ENCODE measurements at regions not wholly inside any gene's neighbourhood (a gene's known extent, or its start where the extent isn't known, plus 50 kb on each side); places are given as distances from the start of the nearest gene placed in this dataset.

GRCh38 chr1:221350091-221350490, 391.8 kb downstream of the DUSP10 start:
- no peak for DNase-seq

DNA sequence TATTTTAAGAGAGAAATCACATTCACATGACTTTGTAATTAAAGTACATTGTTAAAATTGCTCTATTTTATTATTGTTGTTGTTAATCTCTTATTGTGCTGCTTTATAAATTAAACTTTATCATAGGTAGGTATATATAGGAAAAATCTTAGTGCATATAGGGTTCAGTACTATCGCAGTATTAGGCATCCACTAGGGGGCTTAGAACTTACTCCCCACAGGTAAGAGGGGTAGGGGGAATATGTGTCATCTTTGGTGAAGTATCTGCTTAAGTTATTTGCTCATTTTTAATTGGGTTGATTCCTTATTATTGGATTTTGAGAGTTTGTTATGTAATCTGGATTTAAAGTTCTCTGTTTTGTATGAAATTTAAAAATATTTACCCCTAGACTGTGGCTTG, 385.2 kb downstream of the DUSP10 start:
- no peak for DNase-seq

DNA sequence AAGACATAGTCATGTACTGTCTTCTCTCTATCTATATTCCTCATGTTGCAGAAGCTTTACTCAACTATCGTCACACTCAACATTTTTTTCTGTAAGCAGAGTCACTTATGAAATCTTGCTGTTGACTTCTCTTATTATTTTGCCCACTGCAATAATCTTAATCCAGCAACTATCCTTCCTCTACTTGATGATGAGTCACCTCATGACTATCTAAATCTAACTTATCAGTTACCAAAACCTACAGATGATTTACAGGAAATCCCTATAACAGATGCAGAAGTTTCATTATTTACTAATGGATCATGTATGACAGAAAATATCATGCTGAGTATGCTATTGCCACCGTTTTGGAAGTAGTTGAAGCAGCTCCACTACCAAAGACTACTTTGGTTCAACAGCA, 378.9 kb downstream of the DUSP10 start:
- no peak for DNase-seq

DNA sequence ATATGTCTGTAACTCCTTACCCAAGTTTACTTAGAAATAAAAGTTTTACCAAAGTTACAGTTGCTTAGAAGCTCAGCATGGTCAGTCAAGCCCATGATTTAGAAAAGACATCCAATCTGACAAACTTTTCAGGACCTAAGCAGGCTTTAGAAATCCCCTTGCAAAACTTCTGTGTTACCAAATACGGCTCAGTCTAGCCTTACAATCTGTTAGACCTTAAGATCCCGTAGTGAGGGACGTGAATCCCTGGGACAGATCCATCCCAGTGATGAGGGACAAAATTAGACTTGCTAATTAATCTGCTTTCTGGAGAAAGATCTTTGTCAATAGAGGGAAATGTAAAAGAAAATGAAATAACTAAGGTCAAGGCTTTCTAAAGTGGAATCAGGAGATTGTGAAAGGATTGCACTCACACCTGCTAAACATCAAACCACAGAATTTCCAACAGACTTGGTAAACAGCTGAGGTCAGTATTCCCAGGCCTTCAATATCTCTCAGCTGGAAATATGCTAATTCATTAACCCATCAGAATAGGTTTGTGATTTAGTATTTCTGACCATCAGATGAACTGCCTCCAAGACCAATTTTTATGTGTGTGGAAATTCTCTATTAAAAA, 375.3 kb downstream of the DUSP10 start:
- no peak for DNase-seq

GRCh38 chr1:221371705-221372104, 370.2 kb downstream of the DUSP10 start:
- no peak for DNase-seq

- no peak for DNase-seq
These were observed 368.1 kb downstream of the DUSP10 start for GRCh38 chr1:221373795-221374194.

GRCh38 chr1:221376286-221376685, 365.6 kb downstream of the DUSP10 start:
- no peak for DNase-seq

- no peak for DNase-seq
These were observed 359.8 kb downstream of the DUSP10 start for GRCh38 chr1:221381910-221382623.

DNA sequence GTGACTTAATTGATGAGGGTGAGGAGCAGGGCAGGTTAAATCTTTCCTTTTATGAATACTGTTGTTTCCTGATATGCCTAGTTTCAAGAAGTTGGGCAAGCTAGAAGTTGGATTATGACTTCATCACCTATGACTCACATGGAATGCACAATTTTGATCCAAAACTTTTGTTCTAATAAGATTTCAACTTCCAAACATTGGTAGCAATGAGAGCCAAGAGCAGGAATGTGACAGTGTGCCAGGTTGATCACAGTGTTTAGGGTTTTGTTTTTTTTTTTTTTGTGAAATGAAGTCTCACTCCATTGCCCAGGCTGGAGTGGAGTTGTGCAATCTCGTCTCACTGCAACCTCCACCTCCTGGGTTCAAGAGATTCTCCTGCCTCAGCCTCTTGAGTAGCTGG, 349.4 kb downstream of the DUSP10 start:
- DNase-seq: no peak

GRCh38 chr1:221394011-221394544, 347.8 kb downstream of the DUSP10 start:
- DNase-seq: no peak

- DNase-seq: no peak
These were observed 345.4 kb downstream of the DUSP10 start for GRCh38 chr1:221396526-221396925.

DNA sequence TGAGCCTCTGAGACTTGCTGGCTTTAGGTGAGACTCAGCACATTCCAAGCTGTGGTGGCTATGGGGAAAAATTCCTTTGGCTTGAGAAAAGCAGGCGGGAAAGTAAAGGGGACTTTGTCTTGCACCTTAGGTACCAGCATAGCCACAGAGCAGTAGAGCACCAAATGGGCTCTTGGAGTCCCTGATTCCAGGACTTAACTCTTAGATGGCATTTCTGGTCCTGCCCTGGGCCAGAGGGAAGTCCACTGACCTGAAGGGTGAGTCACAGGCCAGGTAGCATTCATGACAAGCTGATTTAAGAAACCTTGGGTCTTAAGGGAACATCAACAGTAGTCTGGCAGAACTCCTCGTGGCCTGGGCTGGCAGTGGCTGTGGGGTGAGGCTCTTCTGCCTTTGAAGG, 344.7 kb downstream of the DUSP10 start:
- DNase-seq: no peak

DNA sequence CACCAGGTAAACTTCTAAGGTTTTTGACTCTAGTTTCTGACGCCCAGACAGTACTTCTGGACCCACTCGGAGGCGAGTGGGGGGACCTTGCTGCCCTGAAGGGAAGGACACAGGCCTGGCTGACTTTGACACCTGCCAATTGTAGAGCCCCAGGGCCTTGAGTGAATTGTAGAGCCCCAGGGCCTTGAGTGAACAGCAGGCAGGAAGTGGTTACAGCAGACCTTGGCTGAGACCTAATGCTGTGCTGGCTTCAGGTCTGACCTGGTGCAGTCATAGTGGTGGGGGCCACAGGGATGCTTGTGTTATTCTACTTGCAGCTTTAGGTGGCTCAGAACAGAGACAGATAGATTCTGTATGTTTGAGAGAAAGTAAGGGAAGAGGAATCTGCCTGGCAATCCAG, 344.3 kb downstream of the DUSP10 start:
- no peak for DNase-seq

DNA sequence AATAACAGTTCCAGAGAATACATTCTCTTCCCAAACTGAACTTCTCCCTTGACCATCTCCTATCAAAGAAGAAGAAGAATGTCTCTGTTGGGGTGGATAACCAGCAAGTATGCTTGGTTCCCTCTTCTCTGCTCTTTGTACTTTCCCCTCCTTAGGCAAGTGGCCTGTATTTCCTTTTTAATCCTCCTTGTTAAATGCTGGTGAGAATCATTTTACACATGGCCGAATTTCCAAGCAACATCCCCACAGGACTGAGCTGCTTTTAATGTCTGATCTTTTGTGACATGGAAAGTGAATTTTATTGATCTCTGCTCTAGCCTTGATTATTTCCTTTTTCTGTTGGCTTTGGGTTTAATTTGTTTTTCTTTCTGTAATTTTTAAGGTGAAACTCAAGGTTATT, 336.7 kb downstream of the DUSP10 start:
- DNase-seq: no peak

DNA sequence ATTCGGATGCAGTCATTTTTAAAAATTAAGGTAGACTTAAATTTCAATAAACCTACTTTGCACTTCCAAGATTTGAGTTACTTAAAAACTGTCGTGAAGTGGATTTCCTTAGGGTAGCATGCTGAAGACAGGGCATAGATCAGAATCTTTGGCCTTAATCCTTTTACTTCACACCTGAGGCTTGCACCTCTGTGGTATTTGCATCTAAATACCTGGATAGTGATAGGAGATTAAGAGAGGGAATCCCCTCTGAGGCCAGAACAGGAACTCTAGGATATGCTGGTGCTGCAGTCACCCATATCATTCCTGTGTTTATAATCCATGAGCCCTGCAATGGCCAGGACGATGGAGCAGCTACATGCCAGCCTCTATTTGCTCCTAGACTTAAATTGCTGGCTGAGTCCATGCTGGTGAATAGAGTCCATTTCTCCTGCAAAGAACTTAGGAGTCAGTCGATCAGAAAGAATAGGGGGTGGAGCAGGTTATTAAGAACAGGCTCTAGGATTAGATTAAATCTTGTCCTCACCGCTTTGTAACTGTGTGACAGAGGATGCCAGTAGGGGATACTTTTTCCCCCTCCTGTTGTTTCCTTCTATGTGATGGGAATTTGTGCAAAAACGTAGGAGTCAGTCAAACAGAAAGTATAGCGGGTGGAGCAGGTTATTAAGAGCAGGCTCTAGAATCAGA, 333.6 kb downstream of the DUSP10 start:
- no peak for DNase-seq

- no peak for DNase-seq
These were observed 330.6 kb downstream of the DUSP10 start for GRCh38 chr1:221411283-221411682.

- DNase-seq: no peak
These were observed 326.9 kb downstream of the DUSP10 start for GRCh38 chr1:221414772-221415539.

GRCh38 chr1:221415651-221416050, 326.2 kb downstream of the DUSP10 start:
- no peak for DNase-seq

DNA sequence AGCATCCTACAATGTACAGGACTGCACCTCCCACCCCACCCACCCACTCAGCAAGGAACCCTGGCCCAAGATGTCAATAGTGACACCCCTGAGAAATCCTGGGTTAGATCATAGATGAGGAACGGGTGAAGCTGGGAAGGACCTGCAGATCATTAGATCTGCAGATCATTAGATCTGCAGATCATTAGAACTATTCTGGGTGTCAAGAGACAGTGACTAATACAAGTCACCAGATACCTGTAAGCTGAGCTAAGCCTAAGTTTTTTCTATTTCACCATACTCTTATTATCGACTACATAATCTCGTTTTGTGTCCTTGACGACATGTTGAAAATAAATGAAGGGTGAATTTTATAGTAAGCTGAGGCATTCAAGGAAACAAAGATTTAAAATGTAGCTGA, 325.7 kb downstream of the DUSP10 start:
- DNase-seq: no peak

GRCh38 chr1:221416723-221417122, 325.2 kb downstream of the DUSP10 start:
- DNase-seq: no peak

GRCh38 chr1:221418346-221418745, 323.5 kb downstream of the DUSP10 start:
- no peak for DNase-seq

DNA sequence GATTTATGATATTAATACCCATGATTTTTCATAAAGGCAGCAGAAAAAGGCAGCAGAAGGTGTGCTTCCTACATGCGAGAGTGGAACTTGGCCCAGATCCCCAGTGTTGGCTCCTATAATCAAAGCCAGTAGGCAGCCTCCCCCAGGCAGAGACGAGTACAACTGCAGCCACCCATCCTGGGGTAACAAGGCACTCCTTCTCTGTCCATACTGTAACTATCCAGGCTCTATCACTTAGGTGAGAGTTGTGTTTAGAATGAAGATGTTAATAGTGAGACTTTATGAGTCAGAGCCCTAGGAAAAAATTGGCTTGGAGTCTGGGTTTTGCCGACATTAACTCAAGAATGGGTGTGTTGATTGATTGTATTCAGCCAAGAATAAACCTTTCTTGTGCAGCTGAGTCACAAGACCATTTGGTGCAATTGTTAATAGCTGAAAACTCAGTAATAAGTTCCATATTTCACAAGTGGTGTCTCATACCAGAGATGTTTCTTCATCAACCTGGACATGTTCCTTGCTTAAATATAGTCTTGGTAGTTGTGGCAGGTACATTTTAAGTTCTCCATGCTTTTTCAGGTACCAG, 322.3 kb downstream of the DUSP10 start:
- DNase-seq: no peak
